H9 (cell line): ENCODE measurements at regions not wholly inside any gene's neighbourhood (a gene's known extent, or its start where the extent isn't known, plus 50 kb on each side); places are given as distances from the start of the nearest gene placed in this dataset.

Experiments
- DNase-seq: peaks from one replicate; pipeline ENCODE4 v3.0.0-alpha.2; 2017
- H2AFZ ChIP-seq: one replicate; pipeline ENCODE4 v1.6.1; 2013; ENCODE audit warnings: mild to moderate bottlenecking, low read length, control low read depth, moderate library complexity
- H2AK5ac ChIP-seq: 2 replicates; pipeline ENCODE4 v1.6.1; 2013; ENCODE audit warnings: low read length, control low read depth, mixed read lengths; ENCODE audit not compliant: insufficient read length
- H2BK120ac ChIP-seq: one replicate; pipeline ENCODE4 v1.6.1; 2013; ENCODE audit warnings: low read depth, mild to moderate bottlenecking, low read length, control low read depth, inconsistent platforms; ENCODE audit not compliant: poor library complexity, severe bottlenecking
- H2BK12ac ChIP-seq: 2 replicates; pipeline ENCODE4 v1.6.1; 2013; ENCODE audit warnings: low read length, control low read depth, mixed read lengths, low read depth; ENCODE audit not compliant: insufficient read length
- H2BK15ac ChIP-seq: 2 replicates; pipeline ENCODE4 v1.6.1; 2013; ENCODE audit warnings: low read depth, low read length, control low read depth
- H2BK20ac ChIP-seq: one replicate; pipeline ENCODE4 v1.6.1; 2013; ENCODE audit warnings: low read depth, mild to moderate bottlenecking, low read length, control low read depth, inconsistent platforms; ENCODE audit not compliant: poor library complexity, severe bottlenecking
- H2BK5ac ChIP-seq: 2 replicates; pipeline ENCODE4 v1.6.1; 2013; ENCODE audit warnings: low read length, control low read depth, mixed read lengths; ENCODE audit not compliant: insufficient read length
- H3K14ac ChIP-seq: 2 replicates; pipeline ENCODE4 v1.6.1; 2013; ENCODE audit warnings: low read length, control low read depth; ENCODE audit not compliant: insufficient read depth
- H3K18ac ChIP-seq: 2 replicates; pipeline ENCODE4 v1.6.1; 2013; ENCODE audit warnings: low read depth, mild to moderate bottlenecking, mixed read lengths, low read length, control low read depth; ENCODE audit not compliant: insufficient read length
- H3K23ac ChIP-seq: 2 replicates; pipeline ENCODE4 v1.6.1; 2013; ENCODE audit warnings: low read length, control low read depth, mixed read lengths, low read depth; ENCODE audit not compliant: insufficient read length
- H3K23me2 ChIP-seq: 2 replicates; pipeline ENCODE4 v1.6.1; 2013; ENCODE audit warnings: low read depth, mild to moderate bottlenecking, mixed read lengths, low read length, control low read depth; ENCODE audit not compliant: insufficient read length, poor library complexity, severe bottlenecking
- H3K27ac ChIP-seq: 2 replicates; pipeline ENCODE4 v1.5.1; 2013; ENCODE audit warnings: low read length, control low read depth, mixed read lengths, low read depth; ENCODE audit not compliant: insufficient read length
- H3K27me3 ChIP-seq: 2 replicates; pipeline ENCODE4 v1.6.1; 2013; ENCODE audit warnings: low read length, control low read depth, inconsistent platforms; ENCODE audit not compliant: insufficient read depth
- H3K4ac ChIP-seq: 2 replicates; pipeline ENCODE4 v1.6.1; 2013; ENCODE audit warnings: low read depth, mild to moderate bottlenecking, control low read depth, inconsistent platforms, low read length, moderate library complexity
- H3K4me1 ChIP-seq: 2 replicates; pipeline ENCODE4 v1.6.1; 2013; ENCODE audit warnings: low read length, control low read depth, inconsistent platforms; ENCODE audit not compliant: insufficient read depth
- H3K4me2 ChIP-seq: 2 replicates; pipeline ENCODE4 v1.6.1; 2013; ENCODE audit warnings: low read length, control low read depth, mixed read lengths; ENCODE audit not compliant: insufficient read length, insufficient read depth
- H3K56ac ChIP-seq: 2 replicates; pipeline ENCODE4 v1.6.1; 2013; ENCODE audit warnings: low read depth, mild to moderate bottlenecking, mixed read lengths, low read length, control low read depth; ENCODE audit not compliant: insufficient read length
- H3K79me1 ChIP-seq: 2 replicates; pipeline ENCODE4 v1.6.1; 2013; ENCODE audit warnings: low read depth, mild to moderate bottlenecking, moderate library complexity, low read length, control low read depth, inconsistent platforms; ENCODE audit not compliant: insufficient read depth, poor library complexity, severe bottlenecking
- H3K79me2 ChIP-seq: 2 replicates; pipeline ENCODE4 v1.6.1; 2013; ENCODE audit warnings: low read length, control low read depth, inconsistent platforms; ENCODE audit not compliant: insufficient read depth
- H3K9ac ChIP-seq: 2 replicates; pipeline ENCODE4 v1.6.1; 2013; ENCODE audit warnings: low read length, control low read depth, mixed read lengths; ENCODE audit not compliant: insufficient read length; ENCODE audit errors: extremely low read depth
- H3K9me3 ChIP-seq: one replicate; pipeline ENCODE4 v1.6.1; 2013; ENCODE audit warnings: low read depth, low read length, inconsistent platforms; ENCODE audit not compliant: control insufficient read depth
- H3T11ph ChIP-seq: one replicate; pipeline ENCODE4 v1.6.1; 2013; ENCODE audit warnings: mild to moderate bottlenecking, low read length, control low read depth, inconsistent platforms
- H4K20me1 ChIP-seq: one replicate; pipeline ENCODE4 v1.6.1; 2013; ENCODE audit not compliant: control insufficient read depth, insufficient read length, insufficient read depth
- H4K5ac ChIP-seq: 2 replicates; pipeline ENCODE4 v1.6.1; 2013; ENCODE audit warnings: low read depth, mild to moderate bottlenecking, mixed read lengths, low read length, control low read depth; ENCODE audit not compliant: insufficient read length
- H4K8ac ChIP-seq: replicated peaks from 2 replicates; pipeline ENCODE4 v1.6.1; 2013; ENCODE audit warnings: low read length, control low read depth, mixed read lengths, low read depth; ENCODE audit not compliant: insufficient read length
- H4K91ac ChIP-seq: 2 replicates; pipeline ENCODE4 v1.6.1; 2013; ENCODE audit warnings: low read depth, mild to moderate bottlenecking, moderate library complexity, mixed read lengths, low read length, control low read depth; ENCODE audit not compliant: insufficient read length
- H3K27ac Mint-ChIP-seq, 3 experiments: 2 replicates in 2 of 3; 3 replicates in 1 of 3; pipeline ENCODE4 v1.8.0; 2020 to 2021; ENCODE audit warnings: mixed read lengths in 3 of 3, mild to moderate bottlenecking in 1 of 3, moderate library complexity in 1 of 3
- H3K27me3 Mint-ChIP-seq: 2 replicates; pipeline ENCODE4 v1.8.0; 2021; ENCODE audit warnings: low read depth, mild to moderate bottlenecking, moderate library complexity, mixed read lengths
- H3K36me3 Mint-ChIP-seq, 3 experiments: 2 replicates in 2 of 3; 3 replicates in 1 of 3; pipeline ENCODE4 v1.8.0; 2020 to 2021; ENCODE audit warnings: low read depth in 3 of 3, mixed read lengths in 3 of 3; ENCODE audit not compliant: insufficient read depth in 1 of 3
- H3K4me1 Mint-ChIP-seq, 2 experiments: 2 replicates each; pipeline ENCODE4 v1.8.0; 2020; ENCODE audit warnings: mixed read lengths in 2 of 2
- H3K4me3 Mint-ChIP-seq, 2 experiments: 2 replicates in 1 of 2; 3 replicates in 1 of 2; pipeline ENCODE4 v1.8.0; 2020 to 2021; ENCODE audit warnings: mild to moderate bottlenecking in 2 of 2, mixed read lengths in 2 of 2, moderate library complexity in 1 of 2
- H3K9me3 Mint-ChIP-seq, 2 experiments: 2 replicates in 1 of 2; 3 replicates in 1 of 2; pipeline ENCODE4 v1.8.0; 2020; ENCODE audit warnings: mild to moderate bottlenecking in 2 of 2, mixed read lengths in 2 of 2, moderate library complexity in 1 of 2
- CTCF ChIP-seq: fragments of 200-600 bp; sonication (generic); conservative IDR thresholded peaks from 3 replicates; pipeline ENCODE4 v1.8.0; 2021; ENCODE audit warnings: antibody characterized with exemption, mild to moderate bottlenecking
- WGBS: extraction: QIAGEN DNeasy Blood & Tissue Kit; methylation state at CpG from one replicate; pipeline ENCODE4 v1.1.7; 2013; ENCODE audit warnings: missing lambda C conversion rate, low lambda C conversion rate, mixed read lengths; ENCODE audit not compliant: insufficient read length; ENCODE audit errors: extremely low coverage; 5-methylcytosine and 5-hydroxymethylcytosine counted together

GRCh38 chr7:125222596-125222995 lies 293.0 kb upstream of the POT1 start:
- peaks cover 0 to 34% of the 10 kb centered on the region in 2 experiments; a peak in 2 of 4 replicates for H3K4me1 Mint-ChIP-seq
- Histone ChIP-seq H2BK120ac (no peak overlapping the region), H3K18ac (no peak overlapping the region), H3K4me2 (no peak overlapping the region), H3K9me3 (no peaks in the 10 kb centered on the region), H3K9ac (no peak overlapping the region), H4K20me1 (no peaks in the 10 kb centered on the region), H2BK5ac (no peak overlapping the region), H3K79me2 (no peaks in the 10 kb centered on the region), H4K5ac (no peak overlapping the region), H3T11ph (no peak overlapping the region), H2AK5ac (no peak overlapping the region), H3K4me1 (no peaks in the 10 kb centered on the region), H2AFZ (no peak overlapping the region), H4K8ac (no peak overlapping the region), H3K14ac (no peak overlapping the region), H3K79me1 (no peaks in the 10 kb centered on the region), H3K27me3 (no peaks in the 10 kb centered on the region), H2BK20ac (no peak overlapping the region), H3K23me2 (no peaks in the 10 kb centered on the region), H2BK12ac (no peak overlapping the region), H3K56ac (no peak overlapping the region), H3K4ac (no peak overlapping the region), H4K91ac (no peak overlapping the region), H3K27ac (no peak overlapping the region), H3K23ac (no peak overlapping the region), H2BK15ac (no peak overlapping the region)
- peaks cover 0 to 7% (median 0%) of the 10 kb centered on the region in 3 experiments; a peak in 3 of 7 replicates for H3K36me3 Mint-ChIP-seq
- H3K27me3 Mint-ChIP-seq = no peaks in the 10 kb centered on the region
- no peak for DNase-seq
- H3K27ac Mint-ChIP-seq = no peak overlapping the region
- H3K4me3 Mint-ChIP-seq = no peak overlapping the region
- H3K9me3 Mint-ChIP-seq = 0 out of 5 replicates have a peak, but pooled peaks cover 0 to 3% of the 10 kb centered on the region in 2 experiments
- WGBS = no CpG with 5 or more reads among the region's 1 CpG
- no peak for TF ChIP-seq CTCF
